ENCODE measurements at regions not wholly inside any gene's neighbourhood (a gene's known extent, or its start where the extent isn't known, plus 50 kb on each side); places are given as distances from the start of the nearest gene placed in this dataset.

- TF ChIP-seq EZH2 (IDR thresholded peaks at IDR 0.05; ENCODE audit: borderline replicate concordance, low read length) (no peak), CTCF (conservative IDR thresholded peaks at IDR 0.05 in 1 of 2, IDR thresholded peaks at IDR 0.05 in 1 of 2; ENCODE audit: extremely low read depth in 1 of 2, insufficient read depth in 1 of 2, low read depth in 1 of 2, low read length in 2 of 2) (no peak)
Measured at GRCh38 chr5:8953016-8953415, 592.9 kb downstream of the SEMA5A start.
